CD4-positive, alpha-beta memory T cell (primary cell): ENCODE measurements at regions not wholly inside any gene's neighbourhood (a gene's known extent, or its start where the extent isn't known, plus 50 kb on each side); places are given as distances from the start of the nearest gene placed in this dataset.

Source experiments
- CTCF ChIA-PET: fragments of 350-600 bp; sonication (Branson Sonifier 250); formaldehyde crosslinking; loops from one replicate; lab custom pipeline; 2021; ENCODE audit warnings: inconsistent platforms; ENCODE audit not compliant: partially characterized antibody; lab: Charles Lee
- POLR2A ChIA-PET: fragments of 350-600 bp; sonication (Branson Sonifier 250); formaldehyde crosslinking; loops from one replicate; lab custom pipeline; 2021; ENCODE audit not compliant: partially characterized antibody; lab: Charles Lee
- DNase-seq, 5 donors: peaks; one replicate each; pipeline versions ENCODE4 v3.0.0 to v3.0.0-alpha.2; 2020 to 2022; ENCODE audit warnings: mixed read lengths in 1 of 5
- H3K27ac ChIP-seq: one replicate; pipeline ENCODE4 v1.7.0; 2013; ENCODE audit warnings: low read depth, low read length
- H3K27me3 ChIP-seq: 2 replicates; pipeline ENCODE4 v1.7.0; 2013; ENCODE audit warnings: mild to moderate bottlenecking, low read length, moderate library complexity; ENCODE audit not compliant: insufficient read depth
- H3K36me3 ChIP-seq: 2 replicates; pipeline ENCODE4 v1.7.0; 2013; ENCODE audit warnings: mild to moderate bottlenecking, low read length, moderate library complexity; ENCODE audit not compliant: insufficient read depth
- H3K4me1 ChIP-seq: 2 replicates; pipeline ENCODE4 v1.7.0; 2013; ENCODE audit warnings: mild to moderate bottlenecking, low read length, moderate library complexity; ENCODE audit not compliant: insufficient read depth
- H3K4me3 ChIP-seq, 2 donors: one replicate each; pipeline ENCODE4 v1.7.0; 2013; ENCODE audit warnings: low read length in 2 of 2, mild to moderate bottlenecking in 1 of 2
- H3K9me3 ChIP-seq, 2 donors: one replicate each; pipeline ENCODE4 v1.7.0; 2013; ENCODE audit warnings: low read length in 2 of 2, control low read depth in 1 of 2; ENCODE audit not compliant: control insufficient read depth in 1 of 2
- H3K27ac Mint-ChIP-seq, 7 donors: one replicate each; pipeline ENCODE4 v1.8.0; 2020 to 2021; ENCODE audit warnings: mixed read lengths in 7 of 7, mild to moderate bottlenecking in 6 of 7, inconsistent platforms in 3 of 7, moderate library complexity in 3 of 7
- H3K27me3 Mint-ChIP-seq, 2 donors: one replicate each; pipeline ENCODE4 v1.8.0; 2020 to 2021; ENCODE audit warnings: mixed read lengths in 2 of 2
- H3K36me3 Mint-ChIP-seq, 2 donors: one replicate each; pipeline ENCODE4 v1.8.0; 2020 to 2021; ENCODE audit warnings: mixed read lengths in 2 of 2, inconsistent platforms in 1 of 2, mild to moderate bottlenecking in 1 of 2
- H3K4me1 Mint-ChIP-seq, 4 donors: one replicate each; pipeline ENCODE4 v1.8.0; 2020 to 2021; ENCODE audit warnings: mixed read lengths in 4 of 4, mild to moderate bottlenecking in 1 of 4
- H3K4me3 Mint-ChIP-seq, 8 donors: one replicate each; pipeline ENCODE4 v1.8.0; 2020 to 2021; ENCODE audit warnings: mixed read lengths in 8 of 8, mild to moderate bottlenecking in 7 of 8, moderate library complexity in 6 of 8, inconsistent platforms in 3 of 8
- H3K9me3 Mint-ChIP-seq, 8 donors: one replicate each; pipeline ENCODE4 v1.8.0; 2020 to 2021; ENCODE audit warnings: mixed read lengths in 8 of 8, mild to moderate bottlenecking in 5 of 8, inconsistent platforms in 3 of 8, moderate library complexity in 1 of 8
- intact Hi-C: fragments of 100-400 bp; cut with micrococcal nuclease; formaldehyde crosslinking; loops from one replicate; pipeline ENCODE4 v1.15.1; 2023

GRCh38 chr4:127138586-127138985 lies 494.2 kb upstream of the INTU start:
- Mint-ChIP-seq H3K27ac (no peak overlapping the region), H3K36me3 (no peaks in the 10 kb centered on the region)
- CTCF ChIA-PET, result no interaction called here

DNA sequence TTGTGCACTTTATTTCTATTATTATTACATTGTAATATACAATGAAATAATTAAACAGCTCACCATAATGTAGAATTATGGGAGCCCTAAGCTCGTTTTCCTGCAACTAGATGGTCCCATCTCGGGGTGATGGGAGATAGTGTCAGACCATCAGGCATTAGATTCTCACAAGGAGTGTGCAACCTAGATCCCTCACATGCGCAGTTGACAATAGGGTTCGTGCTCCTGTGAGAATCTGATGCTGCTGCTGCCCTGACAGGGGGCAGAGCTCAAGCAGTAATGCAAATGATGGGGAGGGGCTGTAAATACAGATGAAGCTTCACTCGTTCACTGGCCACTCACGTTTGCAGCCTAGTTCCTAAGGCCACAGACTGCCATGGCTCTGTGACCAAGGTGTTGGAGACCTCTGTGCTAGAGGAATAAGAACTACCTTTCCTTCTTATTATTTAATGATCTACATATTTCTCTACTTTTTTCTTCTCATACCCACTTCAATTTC lies 492.9 kb upstream of the INTU start:
- Mint-ChIP-seq H3K27me3 (no peaks in the 10 kb centered on the region), H3K9me3 (peaks cover 0 to 9% (median under 1%) of the 10 kb centered on the region in 8 donors), H3K4me3 (no peak overlapping the region), H3K36me3 (no peaks in the 10 kb centered on the region), H3K4me1 (no peaks in the 10 kb centered on the region), H3K27ac (no peak overlapping the region)
- no peak overlapping the region for H3K4me3 ChIP-seq
- no peak for DNase-seq
- H3K4me1 ChIP-seq, result no peaks in the 10 kb centered on the region
- H3K36me3 ChIP-seq, result no peaks in the 10 kb centered on the region
- intact Hi-C loops, result no loop called here
- ChIA-PET CTCF (no interaction called here), POLR2A (no interaction called here)
- no peak overlapping the region for H3K27ac ChIP-seq
- H3K27me3 ChIP-seq, result no peaks in the 10 kb centered on the region
- H3K9me3 ChIP-seq, result no peaks in the 10 kb centered on the region

More at GRCh38 chr4:127138586-127138985, 494.2 kb upstream of the INTU start:
- H3K4me3 ChIP-seq, result no peak overlapping the region
- H3K9me3 Mint-ChIP-seq, result peaks cover 0 to 9% (median under 1%) of the 10 kb centered on the region in 8 donors
- no peaks in the 10 kb centered on the region for H3K27me3 Mint-ChIP-seq
- DNase-seq, result no peak
- no peaks in the 10 kb centered on the region for H3K36me3 ChIP-seq
- H3K4me1 Mint-ChIP-seq, result no peaks in the 10 kb centered on the region
- POLR2A ChIA-PET, result no interaction called here
- no peaks in the 10 kb centered on the region for H3K9me3 ChIP-seq
- H3K4me1 ChIP-seq, result no peaks in the 10 kb centered on the region
- H3K27ac ChIP-seq, result no peak overlapping the region
- H3K27me3 ChIP-seq, result no peaks in the 10 kb centered on the region
- no peak overlapping the region for H3K4me3 Mint-ChIP-seq
- intact Hi-C loops, result no loop called here

DNA sequence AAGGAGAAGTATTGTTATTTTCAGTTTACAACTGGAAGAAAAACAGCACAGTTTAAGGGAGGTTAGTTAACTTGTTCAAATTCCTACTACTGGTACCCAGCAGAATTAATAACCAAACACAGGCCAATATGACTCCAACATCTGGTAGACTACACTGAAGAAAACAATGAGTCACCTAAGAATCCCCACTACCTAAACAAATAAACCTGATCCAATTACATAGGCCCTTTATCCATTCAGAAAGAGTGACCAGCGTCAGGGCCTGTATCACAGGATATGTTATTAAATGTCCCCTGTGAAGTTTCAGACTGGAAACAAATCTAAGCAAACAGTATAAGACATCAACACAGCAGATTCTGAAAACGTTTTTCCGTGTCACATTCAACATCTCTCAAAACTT lies 492.5 kb upstream of the INTU start:
- no peaks in the 10 kb centered on the region for H3K27me3 ChIP-seq
- H3K9me3 ChIP-seq, result no peaks in the 10 kb centered on the region
- intact Hi-C loops, result no loop called here
- ChIA-PET POLR2A (no interaction called here), CTCF (no interaction called here)
- Mint-ChIP-seq H3K9me3 (peaks cover 0 to 9% (median under 1%) of the 10 kb centered on the region in 8 donors), H3K4me3 (no peak overlapping the region), H3K27ac (no peak overlapping the region), H3K36me3 (no peaks in the 10 kb centered on the region), H3K4me1 (no peaks in the 10 kb centered on the region), H3K27me3 (no peaks in the 10 kb centered on the region)
- H3K27ac ChIP-seq, result no peak overlapping the region
- H3K4me3 ChIP-seq, result no peak overlapping the region
- no peaks in the 10 kb centered on the region for H3K36me3 ChIP-seq
- DNase-seq, result no peak
- no peaks in the 10 kb centered on the region for H3K4me1 ChIP-seq

- Mint-ChIP-seq H3K4me1 (no peaks in the 10 kb centered on the region), H3K36me3 (no peaks in the 10 kb centered on the region), H3K9me3 (peaks cover 0 to 8% (median 2%) of the 10 kb centered on the region in 8 donors), H3K27ac (no peak overlapping the region), H3K4me3 (no peak overlapping the region), H3K27me3 (no peaks in the 10 kb centered on the region)
- DNase-seq, result no peak
- CTCF ChIA-PET, result no interaction called here
- H3K27me3 ChIP-seq, result no peaks in the 10 kb centered on the region
- no peak overlapping the region for H3K4me3 ChIP-seq
- no peaks in the 10 kb centered on the region for H3K4me1 ChIP-seq
- POLR2A ChIA-PET, result no interaction called here
- H3K36me3 ChIP-seq, result no peaks in the 10 kb centered on the region
- no peak overlapping the region for H3K27ac ChIP-seq
- no peaks in the 10 kb centered on the region for H3K9me3 ChIP-seq
- intact Hi-C loops, result no loop called here
These were observed 490.9 kb upstream of the INTU start for GRCh38 chr4:127141856-127142255.

GRCh38 chr4:127143460-127144195 lies 489.1 kb upstream of the INTU start:
- no peaks in the 10 kb centered on the region for H3K36me3 Mint-ChIP-seq
- no peak for DNase-seq
- no peaks in the 10 kb centered on the region for H3K4me1 Mint-ChIP-seq
- ChIA-PET POLR2A (no interaction called here), CTCF (no interaction called here)
- no peaks in the 10 kb centered on the region for H3K9me3 ChIP-seq
- H3K27me3 ChIP-seq, result no peaks in the 10 kb centered on the region
- intact Hi-C loops, result no loop called here
- H3K27me3 Mint-ChIP-seq, result no peaks in the 10 kb centered on the region
- H3K4me1 ChIP-seq, result no peaks in the 10 kb centered on the region
- peaks cover 0 to 5% (median 0%) of the 10 kb centered on the region in 8 donors for H3K9me3 Mint-ChIP-seq
- no peaks in the 10 kb centered on the region for H3K36me3 ChIP-seq
- no peak overlapping the region for H3K27ac ChIP-seq
- H3K4me3 Mint-ChIP-seq, result no peak overlapping the region
- no peak overlapping the region for H3K27ac Mint-ChIP-seq
- no peak overlapping the region for H3K4me3 ChIP-seq

GRCh38 chr4:127145006-127145540 lies 487.7 kb upstream of the INTU start:
- ChIA-PET POLR2A (no interaction called here), CTCF (no interaction called here)
- no peak overlapping the region for H3K27ac Mint-ChIP-seq
- H3K4me1 Mint-ChIP-seq, result no peaks in the 10 kb centered on the region
- H3K4me3 Mint-ChIP-seq, result no peak overlapping the region
- no peak overlapping the region for H3K4me3 ChIP-seq
- no peaks in the 10 kb centered on the region for H3K27me3 ChIP-seq
- H3K9me3 ChIP-seq, result no peaks in the 10 kb centered on the region
- H3K27ac ChIP-seq, result no peak overlapping the region
- H3K27me3 Mint-ChIP-seq, result no peaks in the 10 kb centered on the region
- DNase-seq, result no peak
- H3K9me3 Mint-ChIP-seq, result peaks cover 0 to 10% (median under 1%) of the 10 kb centered on the region in 8 donors
- no peaks in the 10 kb centered on the region for H3K36me3 ChIP-seq
- intact Hi-C loops, result no loop called here
- H3K36me3 Mint-ChIP-seq, result no peaks in the 10 kb centered on the region
- H3K4me1 ChIP-seq, result no peaks in the 10 kb centered on the region

DNA sequence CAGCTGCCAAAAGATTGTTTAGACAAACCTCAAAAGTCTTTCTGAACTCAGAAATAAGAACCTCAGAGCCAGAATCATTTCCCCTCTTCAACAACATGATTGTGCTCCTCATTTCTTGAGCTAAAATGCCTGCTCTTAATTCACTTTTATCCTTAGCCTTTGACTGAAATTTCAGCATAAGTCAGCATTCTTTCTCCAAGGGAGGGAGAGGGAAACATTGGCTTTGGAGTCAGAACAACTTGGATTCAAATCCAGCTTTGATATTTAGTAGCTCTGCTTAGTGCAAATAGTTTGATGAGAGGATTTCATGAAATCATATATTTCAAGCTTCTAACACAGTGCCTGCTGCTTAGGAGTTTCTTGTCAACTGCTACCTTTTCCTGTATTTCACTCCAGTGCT lies 484.6 kb upstream of the INTU start:
- H3K27me3 ChIP-seq, result no peaks in the 10 kb centered on the region
- no peaks in the 10 kb centered on the region for H3K9me3 ChIP-seq
- Mint-ChIP-seq H3K4me3 (no peak overlapping the region), H3K4me1 (no peaks in the 10 kb centered on the region), H3K9me3 (peaks cover 0 to 12% (median 2%) of the 10 kb centered on the region in 8 donors), H3K27me3 (no peaks in the 10 kb centered on the region), H3K36me3 (no peaks in the 10 kb centered on the region), H3K27ac (no peak overlapping the region)
- no peak for DNase-seq
- H3K4me3 ChIP-seq, result no peak overlapping the region
- CTCF ChIA-PET, result no interaction called here
- H3K4me1 ChIP-seq, result no peaks in the 10 kb centered on the region
- no peak overlapping the region for H3K27ac ChIP-seq
- POLR2A ChIA-PET, result no interaction called here
- intact Hi-C loops, result no loop called here
- H3K36me3 ChIP-seq, result no peaks in the 10 kb centered on the region
